ENCODE measurements at regions not wholly inside any gene's neighbourhood (a gene's known extent, or its start where the extent isn't known, plus 50 kb on each side); places are given as distances from the start of the nearest gene placed in this dataset.

GRCh38 chr18:67219821-67220220 lies 296.7 kb downstream of the DSEL start:
- DNase-seq: no peak

- DNase-seq: no peak
These were observed 298.0 kb downstream of the DSEL start for GRCh38 chr18:67218556-67218955.

GRCh38 chr18:67217551-67218166 lies 298.9 kb downstream of the DSEL start:
- DNase-seq: peak in 1 of 2 experiments; percentile 53

GRCh38 chr18:67216846-67217245 lies 299.7 kb downstream of the DSEL start:
- no peak for DNase-seq

DNA sequence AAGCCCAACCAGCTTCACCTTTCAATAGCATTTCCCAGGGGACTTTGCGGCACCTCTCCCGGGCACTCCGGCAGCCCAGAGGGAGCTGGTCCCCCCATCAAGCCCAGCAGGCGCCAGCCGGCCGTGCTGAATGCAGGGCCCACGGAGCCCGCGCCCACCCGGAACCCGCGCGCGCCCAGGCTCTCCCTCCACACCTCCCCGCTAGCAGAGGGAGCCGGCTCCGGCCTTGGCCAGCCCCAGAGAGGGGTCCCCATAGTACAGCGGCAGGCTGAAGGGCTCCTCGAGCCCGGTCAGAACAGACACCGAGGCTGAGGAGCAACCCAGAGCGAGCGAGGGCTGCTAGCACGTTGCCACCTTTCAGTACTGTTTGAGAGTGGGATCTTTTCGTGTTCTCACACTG lies 300.8 kb downstream of the DSEL start:
- DNase-seq: no peak

DNA sequence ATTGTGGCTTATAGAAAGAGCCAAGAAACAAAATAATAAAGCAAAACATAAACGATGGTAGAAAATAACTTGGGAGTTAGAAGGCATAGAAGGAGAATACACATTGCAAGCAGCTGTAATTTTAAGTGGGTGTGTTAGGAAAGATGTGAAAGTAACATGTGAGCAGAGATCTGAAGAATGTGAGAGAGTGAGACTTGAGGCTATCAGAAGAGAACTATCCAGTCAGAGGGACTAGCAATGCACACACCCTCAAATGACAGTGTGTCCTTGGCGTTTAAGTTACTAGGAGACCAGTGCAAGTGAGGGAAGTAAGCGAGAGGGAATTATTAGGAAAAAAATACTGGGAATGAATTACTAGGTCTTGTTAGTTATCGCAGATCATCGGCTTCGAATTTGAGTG lies 304.9 kb downstream of the DSEL start:
- no peak for DNase-seq

DNA sequence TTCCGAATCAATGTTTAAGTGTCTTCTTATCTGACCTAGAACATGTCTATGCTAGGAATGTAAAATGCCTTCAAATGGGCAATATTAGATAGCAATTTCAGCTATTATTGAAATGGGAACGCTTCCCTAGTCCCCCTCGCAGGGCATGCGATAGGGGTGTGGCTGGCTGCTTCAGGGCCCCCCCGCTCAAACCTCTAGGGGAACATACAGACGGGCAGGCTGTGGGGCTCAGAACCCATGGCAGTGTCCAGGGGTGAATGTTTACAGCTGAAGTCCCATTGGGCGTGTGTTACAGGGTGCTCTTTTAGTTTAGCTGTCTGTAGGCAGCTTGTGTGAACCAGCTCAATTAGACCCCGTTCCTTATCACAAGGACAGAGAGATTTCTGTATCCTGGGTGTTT lies 315.9 kb downstream of the DSEL start:
- DNase-seq: no peak

DNA sequence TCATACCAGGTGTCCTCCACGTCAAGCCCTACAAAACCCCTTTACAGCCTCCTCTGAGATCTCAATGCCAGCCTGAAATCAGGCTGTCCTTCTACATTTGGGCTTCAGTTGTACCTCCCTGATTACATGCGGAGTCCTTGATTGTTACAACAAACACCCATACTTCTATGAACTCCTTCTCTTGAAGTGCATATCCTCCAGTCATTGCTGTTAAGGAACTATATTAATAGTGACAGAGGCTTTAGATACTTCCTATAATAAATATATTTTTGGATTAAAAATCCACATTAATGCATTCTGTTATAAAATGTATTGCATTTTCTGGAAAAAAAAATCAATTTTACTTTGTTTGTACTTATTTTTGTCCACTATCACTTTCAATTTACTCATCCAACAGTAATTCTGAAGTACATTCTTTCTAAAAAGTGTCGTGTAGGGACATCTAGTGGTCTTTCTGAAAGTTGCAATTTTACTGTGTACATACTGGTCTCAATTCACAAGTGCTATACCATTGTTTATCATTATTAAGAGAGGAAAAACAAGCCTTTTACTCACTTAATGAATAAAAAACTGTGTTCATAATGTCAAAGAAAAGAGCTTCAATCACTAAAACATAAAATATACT lies 316.4 kb downstream of the DSEL start:
- peak in 1 of 2 experiments; percentile 55 for DNase-seq

GRCh38 chr18:67194886-67195285 lies 321.6 kb downstream of the DSEL start:
- DNase-seq: no peak

GRCh38 chr18:67192535-67192934 lies 324.0 kb downstream of the DSEL start:
- DNase-seq: no peak

DNA sequence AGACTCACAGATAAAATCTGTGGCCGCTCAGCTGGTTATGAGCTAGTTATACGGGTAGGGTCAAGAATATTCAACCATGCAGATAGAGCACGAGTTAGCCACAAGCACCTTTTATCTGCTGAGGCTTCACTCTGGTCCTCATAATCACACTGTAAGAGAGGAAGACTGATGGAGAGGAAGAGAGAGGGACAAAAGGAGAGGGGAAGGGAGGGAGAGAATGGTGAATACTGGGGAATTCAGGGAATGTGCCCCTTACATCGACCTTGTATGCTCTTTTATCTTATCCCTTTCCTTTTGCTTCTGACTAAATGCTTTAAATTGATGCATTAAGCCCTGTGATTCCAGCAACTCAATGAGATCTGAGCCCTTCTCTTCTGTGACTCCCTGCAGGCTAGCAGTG lies 333.1 kb downstream of the DSEL start:
- no peak for DNase-seq

DNA sequence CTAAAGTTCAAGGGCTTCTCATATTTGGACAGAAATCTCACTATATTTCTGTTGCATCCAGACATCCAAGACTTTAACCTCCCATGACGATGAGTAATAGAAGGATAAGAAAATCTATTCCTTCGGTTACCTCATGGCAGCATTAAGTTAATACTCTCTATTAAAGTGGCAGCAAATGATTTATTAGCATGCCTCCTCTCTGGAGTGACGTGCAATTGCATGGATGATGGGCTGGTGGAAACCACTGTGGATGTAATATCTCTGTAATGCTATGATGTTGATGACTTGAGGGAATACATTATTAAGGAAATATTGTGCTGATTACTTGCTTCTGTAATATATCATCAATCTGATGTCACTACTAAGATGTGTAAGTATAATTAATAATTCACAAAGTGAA lies 336.8 kb downstream of the DSEL start:
- DNase-seq: no peak

DNA sequence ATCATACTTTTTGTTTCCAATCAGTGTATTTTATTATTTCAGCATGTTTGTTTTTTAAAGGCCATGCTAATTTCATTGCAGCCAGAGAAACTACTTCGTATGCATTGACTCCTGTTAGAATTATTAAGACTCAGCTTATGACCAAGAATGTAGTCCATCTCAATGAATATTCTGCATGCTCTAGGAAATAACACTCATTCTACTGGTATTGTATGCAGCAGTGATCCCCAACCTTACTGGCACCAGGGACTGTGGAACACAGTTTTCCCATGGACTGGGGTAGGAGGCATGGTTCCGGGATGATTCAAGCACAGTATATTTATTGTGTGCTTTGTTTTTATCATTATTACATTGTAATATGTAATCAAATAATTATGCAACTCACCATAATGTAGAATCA lies 356.9 kb downstream of the DSEL start:
- DNase-seq: no peak

- DNase-seq: no peak
These were observed 361.5 kb downstream of the DSEL start for GRCh38 chr18:67154979-67155378.

GRCh38 chr18:67151366-67151765 lies 365.2 kb downstream of the DSEL start:
- DNase-seq: no peak

DNA sequence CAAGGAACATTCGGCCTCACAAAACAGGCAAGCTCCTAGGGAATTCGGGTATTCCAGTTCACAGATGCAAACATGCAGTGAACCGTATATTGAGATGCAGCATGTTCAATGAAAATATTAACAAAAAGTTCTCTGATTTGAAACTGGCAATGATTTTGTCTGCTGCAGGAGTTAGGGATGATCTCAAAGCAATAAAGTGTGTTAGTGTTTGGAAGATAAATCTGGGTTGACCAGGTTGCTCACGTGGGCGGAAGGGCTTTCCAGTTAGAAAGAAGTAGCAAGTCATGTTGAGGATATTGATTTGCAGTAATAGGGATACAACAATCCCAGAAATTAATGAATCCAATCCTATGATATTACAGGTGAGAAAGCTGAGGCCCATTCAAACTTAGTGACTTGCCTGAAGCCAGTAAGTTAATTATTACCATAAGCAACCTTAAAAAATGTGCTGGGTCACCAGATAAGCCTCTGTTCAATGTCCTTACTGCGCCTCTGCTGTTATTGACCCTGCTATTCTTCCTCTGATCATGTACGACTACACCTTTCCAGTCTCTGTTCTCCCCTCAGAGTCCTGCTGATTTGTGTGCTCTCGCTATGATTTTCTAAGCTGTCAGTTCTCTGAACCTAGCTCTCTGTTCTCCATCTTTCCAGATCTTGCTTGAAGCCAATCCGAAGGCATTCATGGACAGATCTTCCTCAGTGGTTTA lies 370.8 kb downstream of the DSEL start:
- DNase-seq: no peak

GRCh38 chr18:67144329-67144728 lies 372.2 kb downstream of the DSEL start:
- no peak for DNase-seq

- DNase-seq: no peak
These were observed 373.5 kb downstream of the DSEL start for GRCh38 chr18:67143028-67143427.

DNA sequence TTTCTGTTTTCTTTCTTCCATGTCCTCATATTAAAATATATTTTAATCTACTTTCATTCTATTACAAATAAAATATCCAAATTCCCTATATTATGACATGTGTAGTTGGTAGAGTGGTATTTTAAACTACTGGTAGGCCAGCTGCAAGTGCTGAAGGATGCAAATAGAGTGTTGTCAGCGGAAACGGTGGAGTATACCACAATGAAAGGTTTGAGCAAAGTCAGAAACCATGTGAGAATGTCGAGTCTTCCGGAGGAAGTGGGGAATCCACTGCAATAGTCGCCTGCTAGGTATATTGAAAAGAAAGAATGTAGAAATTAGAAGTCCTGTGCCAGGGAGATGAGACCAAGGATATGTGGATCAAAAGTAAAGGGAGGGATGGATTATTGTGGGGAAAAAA lies 373.9 kb downstream of the DSEL start:
- DNase-seq: no peak

- DNase-seq: no peak
These were observed 376.0 kb downstream of the DSEL start for GRCh38 chr18:67140495-67140894.

- DNase-seq: no peak
These were observed 376.6 kb downstream of the DSEL start for GRCh38 chr18:67139899-67140298.

- DNase-seq: no peak
These were observed 380.5 kb downstream of the DSEL start for GRCh38 chr18:67135981-67136380.

DNA sequence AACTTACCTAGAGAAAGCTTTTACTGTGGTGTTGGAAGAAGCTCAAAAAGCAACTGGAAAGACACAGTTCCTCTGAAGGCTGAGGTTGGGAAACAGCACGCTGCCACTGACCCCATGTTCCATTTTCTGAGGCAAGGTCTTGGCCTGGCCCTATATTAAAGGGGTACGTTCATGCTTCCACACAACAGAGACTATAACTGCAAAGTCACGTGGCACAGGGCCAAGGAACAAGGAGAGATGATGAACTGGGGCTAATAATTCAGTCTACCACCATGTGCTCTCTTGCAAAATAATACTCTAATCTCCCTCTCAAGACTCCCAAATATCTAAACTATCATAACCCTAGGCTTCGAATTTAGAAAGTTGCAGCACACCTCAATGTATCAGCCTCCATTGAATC lies 381.6 kb downstream of the DSEL start:
- no peak for DNase-seq

- no peak for DNase-seq
These were observed 382.9 kb downstream of the DSEL start for GRCh38 chr18:67133669-67134068.

- DNase-seq: no peak
These were observed 383.6 kb downstream of the DSEL start for GRCh38 chr18:67132919-67133318.
